Right atrium auricular region (tissue), 2 donors: ENCODE measurements at regions not wholly inside any gene's neighbourhood (a gene's known extent, or its start where the extent isn't known, plus 50 kb on each side); places are given as distances from the start of the nearest gene placed in this dataset.
A peak's percentile ranks its signal among the peaks of the same experiment; 100 is the strongest.
"Not testable (repeated sequence)": the region's sequence is repeated elsewhere in the genome, so short reads cannot be mapped to it uniquely, and the experiment has no call there.

Experiments used
- DNase-seq: peaks from one replicate; pipeline ENCODE4 v3.0.0-alpha.2; 2019; ENCODE audit warnings: low spot score
- H3K27ac ChIP-seq, 2 donors: fragments of 200-600 bp; sonication (generic); 1 replicate in 1 of 2; 2 replicates in 1 of 2; pipeline ENCODE4 v1.5.1; 2016 to 2019
- H3K27me3 ChIP-seq, 2 donors: fragments of 200-600 bp; sonication (generic); one replicate each; pipeline versions ENCODE4 v1.5.1 to v1.6.0; 2017 to 2019
- H3K36me3 ChIP-seq: fragments of 200-600 bp; sonication (generic); one replicate; pipeline ENCODE4 v1.5.1; 2016
- H3K4me1 ChIP-seq, 2 donors: fragments of 200-600 bp; sonication (generic); one replicate each; pipeline versions ENCODE4 v1.5.1 to v1.6.0; 2017 to 2019
- H3K4me3 ChIP-seq, 2 donors: fragments of 200-600 bp; sonication (generic); 1 replicate in 1 of 2; 2 replicates in 1 of 2; pipeline ENCODE4 v1.5.1; 2017 to 2019; ENCODE audit warnings: mild to moderate bottlenecking in 1 of 2, moderate library complexity in 1 of 2
- H3K9me3 ChIP-seq, 2 donors: fragments of 200-600 bp; sonication (generic); one replicate each; pipeline ENCODE4 v1.5.1; 2019
- CTCF ChIP-seq, 2 donors: fragments of 200-600 bp; sonication (generic); IDR thresholded peaks; one replicate each; pipeline ENCODE4 v1.5.1; 2019; ENCODE audit warnings: antibody characterized with exemption in 2 of 2

GRCh38 chr2:133871545-133872209 lies 303.4 kb upstream of the NCKAP5 start:
- Histone ChIP-seq H3K27me3 (no peaks in the 10 kb centered on the region), H3K4me1 (no peaks in the 10 kb centered on the region), H3K4me3 (no peak overlapping the region), H3K9me3 (no peaks in the 10 kb centered on the region), H3K27ac (no peak overlapping the region), H3K36me3 (no peaks in the 10 kb centered on the region)
- TF ChIP-seq CTCF (IDR thresholded peaks at IDR 0.05): no peak
- no peak for DNase-seq

GRCh38 chr2:133878326-133878725 lies 310.1 kb upstream of the NCKAP5 start:
- TF ChIP-seq CTCF (IDR thresholded peaks at IDR 0.05): no peak
- Histone ChIP-seq H3K27ac (no peak overlapping the region), H3K36me3 (no peaks in the 10 kb centered on the region), H3K4me1 (no peaks in the 10 kb centered on the region), H3K27me3 (no peaks in the 10 kb centered on the region), H3K9me3 (no peaks in the 10 kb centered on the region), H3K4me3 (no peak overlapping the region)
- no peak for DNase-seq

DNA sequence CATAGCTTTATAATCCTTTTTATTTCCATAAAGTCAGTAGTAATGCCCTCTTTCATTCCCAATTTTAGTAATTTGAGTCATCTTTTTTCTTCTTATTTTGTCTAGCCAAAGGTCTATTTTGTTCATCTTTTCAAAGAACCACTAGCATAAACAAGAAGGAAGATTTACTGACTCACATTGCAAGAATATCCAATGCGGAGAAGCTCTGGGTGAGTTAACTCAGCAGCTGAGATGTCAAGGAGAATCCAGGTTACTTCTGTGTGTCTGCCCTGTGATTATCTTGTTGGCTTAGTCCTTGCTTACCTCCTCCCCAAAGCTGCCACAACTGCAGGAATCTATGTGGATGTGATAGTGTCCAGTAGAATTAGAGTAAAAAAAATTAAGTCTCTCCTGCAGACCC lies 311.4 kb upstream of the NCKAP5 start:
- H3K27me3 ChIP-seq: no peaks in the 10 kb centered on the region
- no peak for TF ChIP-seq CTCF (IDR thresholded peaks at IDR 0.05)
- no peak overlapping the region for H3K4me3 ChIP-seq
- no peaks in the 10 kb centered on the region for H3K9me3 ChIP-seq
- no peaks in the 10 kb centered on the region for H3K36me3 ChIP-seq
- H3K27ac ChIP-seq: no peak overlapping the region
- no peak for DNase-seq
- no peaks in the 10 kb centered on the region for H3K4me1 ChIP-seq

DNA sequence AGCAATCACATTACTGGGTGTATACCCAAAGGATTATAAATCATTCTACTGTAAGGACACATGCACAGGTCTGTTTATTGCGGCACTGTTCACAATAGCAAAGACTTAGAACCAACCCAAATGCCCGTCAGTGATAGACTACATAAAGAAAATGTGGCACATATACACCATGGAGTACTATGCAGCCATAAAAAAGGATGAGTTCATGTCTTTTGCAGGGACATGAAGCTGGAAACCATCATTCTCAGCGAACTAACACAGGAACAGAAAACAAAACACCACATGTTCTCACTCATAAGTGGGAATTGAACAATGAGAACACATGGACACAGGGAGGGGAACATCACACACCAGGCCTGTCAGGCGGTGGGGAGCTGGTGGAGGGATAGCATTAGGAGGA lies 313.9 kb upstream of the NCKAP5 start:
- H3K4me3 ChIP-seq, H3K36me3 ChIP-seq, H3K9me3 ChIP-seq, H3K27ac ChIP-seq, DNase-seq, H3K4me1 ChIP-seq, H3K27me3 ChIP-seq: not testable (repeated sequence)

- Histone ChIP-seq H3K4me3 (no peak overlapping the region), H3K9me3 (no peaks in the 10 kb centered on the region), H3K27ac (no peak overlapping the region), H3K4me1 (peaks cover 0 to 5% of the 10 kb centered on the region in 2 donors), H3K36me3 (no peaks in the 10 kb centered on the region), H3K27me3 (no peaks in the 10 kb centered on the region)
- peak in 1 of 2 donors; percentile 39 for TF ChIP-seq CTCF (IDR thresholded peaks at IDR 0.05)
- no peak for DNase-seq
Measured at GRCh38 chr2:133884739-133885381, 316.6 kb upstream of the NCKAP5 start.

- H3K9me3 ChIP-seq: no peaks in the 10 kb centered on the region
- peaks cover 0 to 5% of the 10 kb centered on the region in 2 donors for H3K4me1 ChIP-seq
- TF ChIP-seq CTCF (IDR thresholded peaks at IDR 0.05): no peak
- no peak overlapping the region for H3K4me3 ChIP-seq
- H3K27ac ChIP-seq: no peak overlapping the region
- H3K27me3 ChIP-seq: no peaks in the 10 kb centered on the region
- no peak for DNase-seq
- H3K36me3 ChIP-seq: no peaks in the 10 kb centered on the region
Measured at GRCh38 chr2:133885847-133886246, 317.6 kb upstream of the NCKAP5 start.
